ENCODE measurements at regions not wholly inside any gene's neighbourhood (a gene's known extent, or its start where the extent isn't known, plus 50 kb on each side); places are given as distances from the start of the nearest gene placed in this dataset.

DNA sequence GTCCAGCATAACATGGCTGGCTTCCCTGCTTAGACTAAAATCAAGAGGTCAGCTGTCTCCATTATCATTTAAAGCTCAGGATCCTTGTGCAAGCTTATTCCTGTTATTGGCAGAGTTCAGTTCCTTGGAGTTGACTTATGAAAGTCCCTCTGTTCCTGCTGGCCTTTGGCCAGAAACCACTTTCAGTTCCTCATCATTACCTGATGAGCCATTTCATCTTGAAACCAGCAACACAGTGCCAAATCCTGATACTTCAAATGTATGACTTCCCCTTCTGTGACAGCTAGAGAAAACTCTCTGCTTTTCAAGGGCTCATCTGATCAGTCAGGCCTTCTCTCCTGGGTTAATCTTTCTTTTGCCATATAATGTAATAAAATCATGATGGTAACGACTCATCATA, 110.6 kb upstream of the FSTL5 start:
- Mint-ChIP-seq H3K36me3 (no peaks in the 10 kb centered on the region), H3K27me3 (ENCODE audit: insufficient read depth, low read depth) (no peaks in the 10 kb centered on the region), H3K4me3 (no peak overlapping the region), H3K9me3 (no peaks in the 10 kb centered on the region), H3K27ac (no peak overlapping the region), H3K4me1 (no peaks in the 10 kb centered on the region)
- H3K4me1 ChIP-seq, result no peaks in the 10 kb centered on the region
- H4K20me1 ChIP-seq (ENCODE audit: low read depth), result no peaks in the 10 kb centered on the region
- no peaks in the 10 kb centered on the region for H3K27me3 ChIP-seq
- no peak overlapping the region for H3K27ac ChIP-seq
- TF ChIP-seq EZH2 (IDR thresholded peaks at IDR 0.05) (no peak), EZH2phosphoT487 (IDR thresholded peaks at IDR 0.05) (no peak)
- TF ChIP-seq, protein P1, sequence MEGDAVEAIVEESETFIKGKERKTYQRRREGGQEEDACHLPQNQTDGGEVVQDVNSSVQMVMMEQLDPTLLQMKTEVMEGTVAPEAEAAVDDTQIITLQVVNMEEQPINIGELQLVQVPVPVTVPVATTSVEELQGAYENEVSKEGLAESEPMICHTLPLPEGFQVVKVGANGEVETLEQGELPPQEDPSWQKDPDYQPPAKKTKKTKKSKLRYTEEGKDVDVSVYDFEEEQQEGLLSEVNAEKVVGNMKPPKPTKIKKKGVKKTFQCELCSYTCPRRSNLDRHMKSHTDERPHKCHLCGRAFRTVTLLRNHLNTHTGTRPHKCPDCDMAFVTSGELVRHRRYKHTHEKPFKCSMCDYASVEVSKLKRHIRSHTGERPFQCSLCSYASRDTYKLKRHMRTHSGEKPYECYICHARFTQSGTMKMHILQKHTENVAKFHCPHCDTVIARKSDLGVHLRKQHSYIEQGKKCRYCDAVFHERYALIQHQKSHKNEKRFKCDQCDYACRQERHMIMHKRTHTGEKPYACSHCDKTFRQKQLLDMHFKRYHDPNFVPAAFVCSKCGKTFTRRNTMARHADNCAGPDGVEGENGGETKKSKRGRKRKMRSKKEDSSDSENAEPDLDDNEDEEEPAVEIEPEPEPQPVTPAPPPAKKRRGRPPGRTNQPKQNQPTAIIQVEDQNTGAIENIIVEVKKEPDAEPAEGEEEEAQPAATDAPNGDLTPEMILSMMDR (IDR thresholded peaks at IDR 0.05), result no peak
- no peak overlapping the region for H3K9ac ChIP-seq
- H2AFZ ChIP-seq (replicated peaks), result no peak overlapping the region
- H3K9me3 ChIP-seq (ENCODE audit: low read depth), result no peaks in the 10 kb centered on the region
- no peak overlapping the region for H3K4me2 ChIP-seq
- H3F3A ChIP-seq (ENCODE audit: low read depth), result no peaks in the 10 kb centered on the region
- no peaks in the 10 kb centered on the region for H3K36me3 ChIP-seq
- H3K79me2 ChIP-seq (ENCODE audit: low read depth), result no peaks in the 10 kb centered on the region
- no peak overlapping the region for H3K4me3 ChIP-seq
- no peak for DNase-seq (ENCODE audit: low spot score)

DNA sequence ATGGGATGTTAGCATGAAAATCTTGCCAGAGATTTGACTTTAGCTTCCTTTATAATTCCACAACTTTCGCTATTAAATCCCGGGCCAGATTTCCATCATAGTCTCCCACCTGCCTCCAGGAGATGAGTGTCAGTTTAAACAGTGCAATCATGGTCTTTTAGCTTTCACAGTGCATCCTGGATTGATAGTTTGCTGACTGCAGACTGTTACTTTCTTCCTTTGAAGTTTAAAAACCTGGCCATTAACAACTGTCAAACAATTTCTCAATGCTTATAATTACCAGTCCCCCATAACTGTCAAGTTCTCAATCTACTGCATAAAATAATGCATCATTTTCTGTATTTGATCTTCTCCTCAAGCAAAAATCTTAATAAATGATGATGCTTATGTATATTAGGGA, 108.4 kb upstream of the FSTL5 start:
- Mint-ChIP-seq H3K4me3 (no peak overlapping the region), H3K27me3 (ENCODE audit: insufficient read depth, low read depth) (no peaks in the 10 kb centered on the region), H3K27ac (no peak overlapping the region), H3K4me1 (no peaks in the 10 kb centered on the region), H3K9me3 (no peaks in the 10 kb centered on the region), H3K36me3 (no peaks in the 10 kb centered on the region)
- H3K36me3 ChIP-seq, result no peaks in the 10 kb centered on the region
- no peaks in the 10 kb centered on the region for H3K9me3 ChIP-seq (ENCODE audit: low read depth)
- no peaks in the 10 kb centered on the region for H3K79me2 ChIP-seq (ENCODE audit: low read depth)
- TF ChIP-seq EZH2 (IDR thresholded peaks at IDR 0.05) (no peak), EZH2phosphoT487 (IDR thresholded peaks at IDR 0.05) (no peak)
- TF ChIP-seq, protein P1 (IDR thresholded peaks at IDR 0.05), result no peak
- no peak overlapping the region for H3K27ac ChIP-seq
- H3K4me1 ChIP-seq, result no peaks in the 10 kb centered on the region
- H3K4me3 ChIP-seq, result no peak overlapping the region
- H3K27me3 ChIP-seq, result no peaks in the 10 kb centered on the region
- no peak overlapping the region for H3K9ac ChIP-seq
- no peak for DNase-seq (ENCODE audit: low spot score)
- no peak overlapping the region for H2AFZ ChIP-seq (replicated peaks)
- no peaks in the 10 kb centered on the region for H4K20me1 ChIP-seq (ENCODE audit: low read depth)
- no peak overlapping the region for H3K4me2 ChIP-seq
- H3F3A ChIP-seq (ENCODE audit: low read depth), result no peaks in the 10 kb centered on the region

DNA sequence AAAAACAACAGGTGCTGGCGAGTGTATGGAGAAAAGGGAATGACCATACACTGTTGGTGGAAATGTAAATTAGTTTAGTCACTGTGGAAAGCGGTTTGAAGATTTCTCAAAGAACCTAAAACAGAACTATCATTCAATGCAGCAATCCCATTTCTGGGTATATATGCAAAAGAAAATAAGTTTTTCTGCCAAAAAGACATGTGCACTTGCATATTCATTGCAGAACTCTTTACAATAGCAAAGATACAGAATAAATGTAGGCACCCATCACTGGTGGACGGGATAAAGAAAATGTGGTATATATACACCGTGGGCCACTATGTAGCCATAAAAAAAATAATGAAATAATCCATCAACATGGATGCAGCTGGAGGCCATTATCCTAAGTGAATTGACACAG, 105.1 kb upstream of the FSTL5 start:
- peaks cover 17% of the 10 kb centered on the region for H3K9me3 Mint-ChIP-seq
- Histone ChIP-seq H3K27me3 (no peaks in the 10 kb centered on the region), H3K4me2 (no peak overlapping the region), H4K20me1 (ENCODE audit: low read depth) (no peaks in the 10 kb centered on the region), H3K27ac (no peak overlapping the region), H3K79me2 (ENCODE audit: low read depth) (no peaks in the 10 kb centered on the region), H3K9ac (no peak overlapping the region), H3K9me3 (ENCODE audit: low read depth) (peaks cover 8% of the 10 kb centered on the region), H3F3A (ENCODE audit: low read depth) (no peaks in the 10 kb centered on the region), H2AFZ (replicated peaks) (no peak overlapping the region), H3K4me1 (no peaks in the 10 kb centered on the region), H3K4me3 (no peak overlapping the region), H3K36me3 (peaks cover 9% of the 10 kb centered on the region)
- H3K4me1 Mint-ChIP-seq, result no peaks in the 10 kb centered on the region
- DNase-seq (ENCODE audit: low spot score), result no peak
- TF ChIP-seq EZH2phosphoT487 (IDR thresholded peaks at IDR 0.05), result no peak
- TF ChIP-seq, protein P1 (IDR thresholded peaks at IDR 0.05), result no peak
- TF ChIP-seq EZH2 (IDR thresholded peaks at IDR 0.05), result no peak
- H3K4me3 Mint-ChIP-seq, result no peak overlapping the region
- no peak overlapping the region for H3K27ac Mint-ChIP-seq
- no peaks in the 10 kb centered on the region for H3K27me3 Mint-ChIP-seq (ENCODE audit: insufficient read depth, low read depth)
- H3K36me3 Mint-ChIP-seq, result no peaks in the 10 kb centered on the region

DNA sequence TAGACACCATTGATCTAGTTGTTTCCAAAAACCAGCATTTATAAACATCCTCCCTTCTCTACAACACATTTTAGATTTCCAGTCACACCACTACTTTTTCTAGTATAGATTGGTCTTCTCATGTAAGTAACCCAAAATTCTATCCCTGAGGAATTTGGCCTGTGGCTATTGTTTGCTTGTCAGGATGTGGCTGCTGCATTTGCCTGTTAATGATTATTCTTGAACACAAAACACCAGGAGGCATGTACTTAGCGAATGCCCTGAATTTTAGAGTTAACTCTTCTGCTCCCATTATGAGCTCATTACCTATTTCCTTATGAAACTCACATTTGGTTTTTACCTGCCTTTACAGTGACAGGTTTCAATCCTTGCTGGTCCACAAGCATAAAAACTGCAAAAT, 102.0 kb upstream of the FSTL5 start:
- Mint-ChIP-seq H3K4me1 (no peaks in the 10 kb centered on the region), H3K9me3 (peaks cover 22% of the 10 kb centered on the region), H3K4me3 (no peak overlapping the region), H3K27ac (no peak overlapping the region), H3K27me3 (ENCODE audit: insufficient read depth, low read depth) (no peaks in the 10 kb centered on the region), H3K36me3 (no peaks in the 10 kb centered on the region)
- TF ChIP-seq EZH2phosphoT487 (IDR thresholded peaks at IDR 0.05), result no peak
- TF ChIP-seq, protein P1 (IDR thresholded peaks at IDR 0.05), result no peak
- no peak for TF ChIP-seq EZH2 (IDR thresholded peaks at IDR 0.05)
- Histone ChIP-seq H3K4me2 (no peak overlapping the region), H3K27me3 (no peaks in the 10 kb centered on the region), H3F3A (ENCODE audit: low read depth) (no peaks in the 10 kb centered on the region), H4K20me1 (ENCODE audit: low read depth) (no peaks in the 10 kb centered on the region), H3K4me3 (no peak overlapping the region), H3K9me3 (ENCODE audit: low read depth) (peaks cover 11% of the 10 kb centered on the region), H3K9ac (no peak overlapping the region), H3K27ac (no peak overlapping the region), H3K36me3 (peaks cover 11% of the 10 kb centered on the region), H3K79me2 (ENCODE audit: low read depth) (no peaks in the 10 kb centered on the region), H2AFZ (replicated peaks) (no peak overlapping the region), H3K4me1 (no peaks in the 10 kb centered on the region)
- DNase-seq (ENCODE audit: low spot score), result no peak
